ENCODE measurements at regions not wholly inside any gene's neighbourhood (a gene's known extent, or its start where the extent isn't known, plus 50 kb on each side); places are given as distances from the start of the nearest gene placed in this dataset.
"Not testable (repeated sequence)": the region's sequence is repeated elsewhere in the genome, so short reads cannot be mapped to it uniquely, and the experiment has no call there.

DNA sequence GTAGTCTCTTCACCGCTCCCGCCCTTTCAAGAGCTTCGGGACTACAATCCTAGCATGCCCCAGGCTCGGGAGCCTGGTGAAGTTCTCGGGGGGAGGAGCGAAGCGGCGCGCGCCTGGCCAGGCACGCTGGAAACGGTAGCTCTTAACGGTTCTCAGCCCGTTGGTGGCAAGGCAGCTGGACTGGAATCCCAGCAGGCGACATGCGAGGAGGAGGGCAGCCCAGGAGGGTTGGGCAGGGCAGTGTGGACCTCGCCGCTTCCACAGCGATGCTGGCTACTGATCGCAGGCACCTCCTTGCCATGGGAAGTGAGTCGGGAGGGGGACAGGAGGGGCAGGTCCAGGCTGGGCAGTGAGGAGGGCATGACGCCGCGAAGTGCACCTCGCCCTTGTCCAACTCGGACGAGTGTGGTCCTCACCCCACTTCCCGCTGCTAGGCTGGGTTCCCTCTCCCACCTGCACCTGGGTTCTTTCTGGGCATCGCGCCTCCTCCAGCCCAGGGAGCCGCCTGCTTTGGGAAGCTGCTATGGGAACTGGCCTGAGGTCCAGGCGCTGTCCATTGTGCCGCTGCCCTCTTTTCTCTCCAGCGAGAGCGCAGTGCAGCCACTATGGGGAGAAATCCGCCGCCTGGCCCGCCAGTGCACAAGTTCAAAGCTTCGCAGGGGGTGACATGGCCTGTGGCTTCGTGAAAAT, 367.8 kb upstream of the NUPR2 start:
- no peaks in the 10 kb centered on the region for H3K27me3 Mint-ChIP-seq (ENCODE audit: low read depth)
- no peak overlapping the region for H3K4me3 Mint-ChIP-seq
- H3K27ac Mint-ChIP-seq: no peak overlapping the region
- H3K4me1 Mint-ChIP-seq (ENCODE audit: low read depth): no peaks in the 10 kb centered on the region
- H3K9me3 Mint-ChIP-seq: peaks cover 60% of the 10 kb centered on the region
- H3K36me3 Mint-ChIP-seq (ENCODE audit: low read depth): peaks cover 9% of the 10 kb centered on the region

DNA sequence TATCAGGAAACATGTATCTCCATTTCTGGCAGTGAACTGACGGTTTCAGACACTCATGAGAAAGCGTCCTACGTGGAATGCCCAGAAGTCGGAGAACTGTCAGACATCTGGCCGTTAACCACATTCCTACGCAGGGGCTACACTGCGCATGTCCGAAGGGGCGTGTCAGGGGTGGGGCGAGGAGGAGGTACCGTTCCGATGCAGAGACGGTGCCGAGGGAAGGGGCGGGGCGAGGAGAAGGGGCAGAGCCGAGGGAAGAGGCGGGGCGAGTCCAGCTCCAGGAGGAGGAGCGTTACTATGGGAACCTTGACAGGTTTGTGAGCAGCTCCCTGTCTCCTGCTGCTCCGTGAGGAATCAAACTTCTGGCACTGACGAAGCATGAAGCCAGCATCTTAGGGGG, 366.9 kb upstream of the NUPR2 start:
- no peaks in the 10 kb centered on the region for H3K4me1 Mint-ChIP-seq (ENCODE audit: low read depth)
- H3K27me3 Mint-ChIP-seq (ENCODE audit: low read depth): no peaks in the 10 kb centered on the region
- peaks cover 9% of the 10 kb centered on the region for H3K36me3 Mint-ChIP-seq (ENCODE audit: low read depth)
- no peak overlapping the region for H3K4me3 Mint-ChIP-seq
- H3K9me3 Mint-ChIP-seq: peaks cover 59% of the 10 kb centered on the region
- H3K27ac Mint-ChIP-seq: no peak overlapping the region

DNA sequence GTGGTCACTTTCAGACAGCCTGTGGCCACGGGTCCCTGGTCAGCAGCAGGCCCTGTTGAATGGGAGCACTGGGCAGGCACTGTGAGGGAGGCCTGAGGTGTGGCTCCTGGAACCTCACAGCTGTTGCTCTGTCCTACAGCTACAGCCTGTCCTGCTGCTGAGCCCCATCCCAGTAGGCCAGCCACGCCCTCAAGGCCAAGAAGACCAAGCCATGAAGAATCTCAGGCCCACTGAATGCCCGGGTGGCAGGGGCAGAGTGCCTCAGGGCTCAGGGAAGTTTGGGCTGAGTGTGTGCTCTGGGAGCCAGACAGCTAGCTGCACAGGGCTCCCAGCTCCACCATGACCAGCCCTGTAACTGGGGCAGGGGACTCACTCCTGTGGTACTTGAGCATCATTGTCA, 363.5 kb upstream of the NUPR2 start:
- Mint-ChIP-seq H3K4me1 (ENCODE audit: low read depth) (no peaks in the 10 kb centered on the region), H3K9me3 (peaks cover 65% of the 10 kb centered on the region), H3K36me3 (ENCODE audit: low read depth) (peaks cover 5% of the 10 kb centered on the region), H3K4me3 (no peak overlapping the region), H3K27ac (no peak overlapping the region), H3K27me3 (ENCODE audit: low read depth) (no peaks in the 10 kb centered on the region)

DNA sequence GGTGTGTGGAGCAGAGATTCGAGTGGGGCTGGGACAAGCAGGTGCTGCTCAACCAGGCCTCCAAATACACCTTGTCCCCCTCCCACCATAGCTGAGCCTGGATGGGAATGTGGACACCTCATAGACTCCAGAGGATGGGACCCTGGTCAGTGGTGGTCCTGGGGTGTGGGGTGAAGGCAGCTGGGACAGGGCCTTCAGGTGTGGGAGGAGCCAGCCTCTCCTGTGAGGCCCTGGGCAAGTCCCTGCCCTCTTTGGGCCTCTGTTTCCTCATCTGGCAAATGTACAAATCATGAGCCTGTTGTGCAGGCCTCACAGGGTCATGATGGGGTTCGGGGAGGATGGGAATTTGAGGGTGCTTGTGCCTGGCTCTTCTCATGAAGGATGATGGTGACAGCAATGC, 362.9 kb upstream of the NUPR2 start:
- Mint-ChIP-seq H3K4me3 (no peak overlapping the region), H3K4me1 (ENCODE audit: low read depth) (no peaks in the 10 kb centered on the region), H3K27me3 (ENCODE audit: low read depth) (no peaks in the 10 kb centered on the region), H3K27ac (no peak overlapping the region), H3K36me3 (ENCODE audit: low read depth) (peaks cover 5% of the 10 kb centered on the region), H3K9me3 (peaks cover 67% of the 10 kb centered on the region)

DNA sequence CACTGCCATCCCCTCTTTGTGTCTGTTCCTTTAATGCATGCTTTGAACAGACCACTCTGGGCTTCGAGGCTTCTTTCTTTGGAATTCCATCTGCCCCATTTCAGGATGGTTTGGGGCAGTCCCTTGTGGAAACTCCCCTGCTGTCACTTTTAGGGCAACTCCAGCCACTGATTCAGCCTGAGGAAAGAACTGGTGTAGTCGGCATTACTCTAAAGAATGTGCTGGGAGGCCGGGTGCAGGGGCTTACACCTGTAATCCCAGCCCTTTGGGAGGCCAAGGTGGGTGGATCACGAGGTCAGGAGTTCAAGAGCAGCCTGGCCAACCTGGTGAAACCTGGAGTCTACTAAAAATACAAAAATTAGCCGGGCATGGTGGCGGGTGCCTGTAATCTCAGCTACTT, 358.1 kb upstream of the NUPR2 start:
- H3K27ac Mint-ChIP-seq: no peak overlapping the region
- no peaks in the 10 kb centered on the region for H3K36me3 Mint-ChIP-seq (ENCODE audit: low read depth)
- peaks cover 67% of the 10 kb centered on the region for H3K9me3 Mint-ChIP-seq
- H3K4me1 Mint-ChIP-seq (ENCODE audit: low read depth): no peaks in the 10 kb centered on the region
- no peaks in the 10 kb centered on the region for H3K27me3 Mint-ChIP-seq (ENCODE audit: low read depth)
- no peak overlapping the region for H3K4me3 Mint-ChIP-seq

DNA sequence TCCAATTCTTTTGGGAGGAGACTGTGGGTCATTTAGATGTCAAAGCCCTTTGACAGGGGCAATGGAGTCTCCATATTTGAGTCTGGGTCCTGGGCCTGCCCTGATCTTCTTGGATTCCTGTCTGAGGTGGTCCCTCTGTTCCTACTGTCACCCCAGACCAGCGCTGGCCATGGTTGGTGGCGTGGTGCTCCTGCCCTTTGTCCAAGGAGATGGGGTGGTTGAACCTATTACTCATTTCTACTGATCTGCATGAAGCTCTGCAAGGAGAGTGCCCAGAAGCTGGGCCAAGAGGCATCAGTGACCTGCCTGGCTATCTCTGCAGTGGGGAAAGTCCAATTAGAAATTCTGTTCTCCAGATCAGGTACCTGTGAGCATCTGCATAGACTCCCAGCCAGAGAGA, 355.6 kb upstream of the NUPR2 start:
- Mint-ChIP-seq H3K27ac (no peak overlapping the region), H3K36me3 (ENCODE audit: low read depth) (no peaks in the 10 kb centered on the region), H3K4me1 (ENCODE audit: low read depth) (no peaks in the 10 kb centered on the region), H3K27me3 (ENCODE audit: low read depth) (no peaks in the 10 kb centered on the region), H3K4me3 (no peak overlapping the region), H3K9me3 (peaks cover 57% of the 10 kb centered on the region)

DNA sequence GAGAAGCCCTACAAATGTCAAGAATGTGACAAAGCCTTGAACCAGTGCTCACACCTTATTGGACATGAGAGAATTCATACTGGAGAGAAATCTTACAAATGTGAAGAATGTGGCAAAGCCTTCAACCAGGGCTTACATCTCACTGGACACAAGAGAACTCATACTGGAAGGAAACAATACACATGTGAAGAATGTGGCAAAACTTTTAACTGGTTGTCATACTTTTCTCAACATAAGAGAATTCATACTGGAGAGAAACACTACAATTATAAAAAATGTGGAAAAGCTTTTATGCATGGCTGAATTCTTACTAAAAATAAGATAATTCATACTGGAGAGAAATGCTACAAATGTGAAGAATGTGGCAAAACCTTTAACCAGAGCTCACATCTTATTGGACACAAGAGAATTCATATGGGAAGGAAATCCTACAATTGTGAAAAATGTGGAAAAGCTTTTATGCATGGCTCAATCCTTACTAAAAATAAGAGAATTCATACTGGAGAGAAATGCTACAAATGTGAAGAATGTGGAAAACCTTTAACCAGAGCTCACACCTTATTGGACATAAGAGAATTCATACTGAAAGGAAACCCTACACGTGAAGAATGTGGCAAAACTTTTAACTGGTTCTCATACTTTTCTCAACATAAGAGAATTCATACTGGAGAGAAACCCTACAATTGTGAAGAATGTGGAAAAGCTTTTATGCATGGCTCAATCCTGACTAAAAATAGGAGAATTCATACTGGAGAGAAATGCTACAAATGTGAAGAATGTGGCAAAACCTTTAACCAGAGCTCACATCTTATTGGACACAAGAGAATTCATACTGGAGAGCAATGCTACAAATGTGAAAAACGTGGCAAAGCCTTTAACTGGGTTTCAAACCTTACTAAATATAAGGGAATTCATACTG, 350.6 kb upstream of the NUPR2 start:
- H3K36me3 Mint-ChIP-seq (ENCODE audit: low read depth): not testable (repeated sequence)

DNA sequence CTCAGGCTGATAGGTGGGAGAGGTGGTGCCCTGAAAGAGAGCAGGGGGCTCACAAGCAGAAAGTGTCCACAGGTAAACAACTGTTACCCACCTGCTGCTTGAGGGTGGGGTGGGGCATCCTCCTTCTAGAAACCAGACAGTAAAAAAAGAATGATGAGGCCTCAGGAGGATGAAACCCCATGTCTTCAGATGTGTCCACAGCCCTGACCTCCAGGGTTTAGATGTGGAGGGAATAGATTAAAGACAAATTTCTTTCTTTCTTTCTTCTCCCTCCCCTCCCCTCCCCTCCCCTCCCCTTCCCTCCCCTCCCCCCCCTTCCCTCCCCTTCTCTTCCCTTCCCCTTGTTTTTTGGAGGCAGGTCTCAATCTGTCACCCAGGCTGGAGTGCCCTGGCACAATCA, 333.5 kb upstream of the NUPR2 start:
- Mint-ChIP-seq H3K27me3 (ENCODE audit: low read depth) (no peaks in the 10 kb centered on the region), H3K4me3 (no peak overlapping the region), H3K27ac (no peak overlapping the region), H3K4me1 (ENCODE audit: low read depth) (no peaks in the 10 kb centered on the region), H3K9me3 (peaks cover 45% of the 10 kb centered on the region), H3K36me3 (ENCODE audit: low read depth) (peaks cover 3% of the 10 kb centered on the region)

More for the DNA sequence above, 350.6 kb upstream of the NUPR2 start:
- H3K9me3 Mint-ChIP-seq: peaks cover 68% of the 10 kb centered on the region
- not testable (repeated sequence) for H3K4me3 Mint-ChIP-seq; H3K27me3 Mint-ChIP-seq (ENCODE audit: low read depth); H3K4me1 Mint-ChIP-seq (ENCODE audit: low read depth); H3K27ac Mint-ChIP-seq

DNA sequence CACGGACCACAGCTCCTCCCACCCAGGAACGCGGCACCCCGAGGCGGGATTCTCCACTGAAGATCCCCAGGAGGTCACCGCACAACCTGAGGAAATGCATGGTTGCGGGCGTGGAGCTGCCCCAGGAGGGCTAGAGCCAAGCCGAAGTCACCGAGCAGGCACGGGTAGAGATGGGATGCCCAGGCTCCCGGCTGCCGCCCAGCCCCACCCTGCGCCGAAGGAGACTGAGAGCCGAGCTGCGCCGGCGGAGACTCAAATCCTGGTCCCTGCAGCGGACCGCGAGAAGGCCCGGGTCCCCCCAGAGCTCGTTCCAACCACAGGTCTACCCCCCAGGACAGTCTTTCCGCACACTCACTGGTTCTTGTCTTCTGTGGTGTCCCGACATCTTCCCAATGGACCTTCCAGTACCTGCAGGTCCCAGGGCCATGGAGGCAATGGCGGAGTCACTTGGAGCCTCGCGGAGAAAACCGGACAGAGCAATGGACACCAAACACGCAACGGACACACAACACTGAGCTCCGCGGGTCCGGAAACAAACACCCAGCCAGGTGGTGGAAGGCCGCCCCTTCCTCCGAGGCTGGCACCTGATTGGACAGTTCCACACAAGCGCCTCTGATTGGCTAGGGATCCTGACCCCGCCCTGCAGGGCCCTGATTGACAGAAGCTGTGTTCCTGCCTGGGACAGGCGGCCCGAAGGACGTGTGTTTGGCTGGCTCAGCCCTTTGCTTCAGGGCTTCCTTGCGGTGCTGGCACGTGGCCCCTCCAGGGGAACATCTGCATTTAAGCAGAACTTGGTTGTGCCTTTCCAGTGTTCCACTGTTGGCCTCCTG, 331.9 kb upstream of the NUPR2 start:
- H3K27ac Mint-ChIP-seq: no peak overlapping the region
- no peak overlapping the region for H3K4me3 Mint-ChIP-seq
- H3K36me3 Mint-ChIP-seq (ENCODE audit: low read depth): peaks cover 3% of the 10 kb centered on the region
- no peaks in the 10 kb centered on the region for H3K27me3 Mint-ChIP-seq (ENCODE audit: low read depth)
- H3K9me3 Mint-ChIP-seq: peaks cover 43% of the 10 kb centered on the region
- no peaks in the 10 kb centered on the region for H3K4me1 Mint-ChIP-seq (ENCODE audit: low read depth)

DNA sequence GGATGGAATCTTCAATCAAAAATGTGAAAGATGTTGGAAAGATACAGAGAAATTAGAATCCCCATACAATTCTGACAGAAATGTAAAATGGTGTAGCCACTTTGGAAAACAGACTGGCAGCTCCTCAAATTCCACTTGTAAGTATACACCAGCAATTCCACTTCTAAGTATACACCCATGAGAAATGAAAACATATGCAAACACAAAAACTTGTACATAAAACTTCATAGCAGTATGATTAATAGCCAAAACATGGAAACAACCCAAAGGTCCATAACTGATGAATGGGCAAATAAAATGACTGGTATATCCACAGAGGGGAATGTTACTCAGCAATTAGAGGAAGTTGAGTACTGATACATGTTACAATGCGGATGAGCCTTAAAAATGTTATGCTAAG, 304.3 kb upstream of the NUPR2 start:
- not testable (repeated sequence) for H3K27me3 Mint-ChIP-seq (ENCODE audit: low read depth); H3K36me3 Mint-ChIP-seq (ENCODE audit: low read depth); H3K27ac Mint-ChIP-seq; H3K4me3 Mint-ChIP-seq; H3K4me1 Mint-ChIP-seq (ENCODE audit: low read depth)
- H3K9me3 Mint-ChIP-seq: peaks cover 32% of the 10 kb centered on the region

DNA sequence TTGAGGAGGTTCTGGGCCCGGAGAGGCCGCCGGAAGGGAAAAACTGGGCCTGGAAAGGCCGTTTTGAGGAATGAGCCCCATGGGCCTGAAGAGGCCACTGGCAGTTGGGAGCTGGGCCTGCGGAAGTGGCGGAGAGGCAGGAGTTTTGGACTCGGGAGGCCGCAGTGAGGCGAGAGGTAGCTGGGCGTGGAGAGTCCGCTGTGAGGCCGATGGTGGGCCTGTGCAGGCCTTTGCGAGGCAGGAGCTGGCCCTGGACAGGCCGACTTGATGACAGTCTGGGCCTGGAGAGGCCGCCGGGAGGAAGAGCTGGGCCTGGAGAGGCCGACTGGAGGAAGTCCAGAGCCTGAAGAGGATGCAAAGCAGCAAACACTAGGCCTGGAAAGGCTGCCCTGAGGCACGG, 259.0 kb upstream of the NUPR2 start:
- Mint-ChIP-seq H3K4me3 (no peak overlapping the region), H3K36me3 (ENCODE audit: low read depth) (no peaks in the 10 kb centered on the region), H3K27ac (no peak overlapping the region), H3K4me1 (ENCODE audit: low read depth) (no peaks in the 10 kb centered on the region), H3K9me3 (peaks cover 2% of the 10 kb centered on the region), H3K27me3 (ENCODE audit: low read depth) (no peaks in the 10 kb centered on the region)

DNA sequence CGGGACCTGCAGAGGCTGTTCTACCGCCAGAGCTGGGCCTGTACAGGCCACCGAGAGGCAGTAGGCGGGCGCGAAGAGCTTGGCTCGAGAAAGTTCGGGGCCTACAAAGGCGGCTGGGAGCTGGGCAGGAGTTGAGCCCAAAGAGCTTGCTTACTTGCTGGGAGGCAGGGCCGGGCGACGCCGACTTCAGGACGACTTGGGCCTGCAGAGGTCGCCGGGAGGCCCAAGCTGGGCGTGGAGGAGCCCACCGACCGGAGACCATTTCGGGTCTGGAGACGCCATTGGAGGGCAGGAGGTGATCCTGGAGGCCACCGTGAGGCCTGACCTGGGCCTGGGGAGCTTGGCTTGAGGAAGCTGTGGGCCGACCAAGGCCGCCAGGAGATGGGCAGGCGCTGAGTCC, 258.4 kb upstream of the NUPR2 start:
- not testable (repeated sequence) for H3K4me3 Mint-ChIP-seq; H3K27ac Mint-ChIP-seq; H3K9me3 Mint-ChIP-seq; H3K36me3 Mint-ChIP-seq (ENCODE audit: low read depth); H3K27me3 Mint-ChIP-seq (ENCODE audit: low read depth); H3K4me1 Mint-ChIP-seq (ENCODE audit: low read depth)

DNA sequence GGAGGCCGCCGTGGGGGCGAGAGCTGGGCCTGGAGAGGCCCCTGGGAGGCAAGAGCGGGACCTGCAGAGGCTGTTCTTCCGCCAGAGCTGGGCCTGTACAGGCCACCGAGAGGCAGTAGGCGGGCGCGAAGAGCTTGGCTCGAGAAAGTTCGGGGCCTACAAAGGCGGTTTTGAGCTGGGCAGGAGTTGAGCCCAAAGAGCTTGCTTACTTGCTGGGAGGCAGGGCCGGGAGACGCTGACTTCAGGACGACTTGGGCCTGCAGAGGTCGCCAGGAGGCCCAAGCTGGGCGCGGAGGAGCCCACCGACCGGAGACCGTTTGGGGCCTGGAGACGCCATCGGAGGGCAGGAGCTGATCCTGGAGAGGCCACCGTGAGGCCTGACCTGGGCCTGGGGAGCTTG, 257.1 kb upstream of the NUPR2 start:
- H3K9me3 Mint-ChIP-seq; H3K4me3 Mint-ChIP-seq; H3K4me1 Mint-ChIP-seq (ENCODE audit: low read depth); H3K36me3 Mint-ChIP-seq (ENCODE audit: low read depth); H3K27me3 Mint-ChIP-seq (ENCODE audit: low read depth); H3K27ac Mint-ChIP-seq: not testable (repeated sequence)

DNA sequence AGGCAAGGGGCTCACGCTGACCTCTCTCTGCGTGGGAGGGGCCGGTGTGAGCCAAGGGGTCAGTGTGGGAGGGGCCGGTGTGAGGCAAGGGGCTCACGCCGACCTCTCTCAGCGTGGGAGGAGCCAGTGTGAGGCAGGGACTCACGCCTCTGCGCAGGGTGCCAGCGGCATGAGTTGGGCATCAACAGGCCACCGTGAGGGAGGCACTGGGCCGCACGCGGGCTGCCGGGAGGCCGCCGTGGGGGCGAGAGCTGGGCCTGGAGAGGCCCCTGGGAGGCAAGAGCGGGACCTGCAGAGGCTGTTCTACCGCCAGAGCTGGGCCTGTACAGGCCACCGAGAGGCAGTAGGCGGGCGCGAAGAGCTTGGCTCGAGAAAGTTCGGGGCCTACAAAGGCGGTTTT, 255.6 kb upstream of the NUPR2 start:
- not testable (repeated sequence) for H3K27ac Mint-ChIP-seq; H3K36me3 Mint-ChIP-seq (ENCODE audit: low read depth); H3K4me1 Mint-ChIP-seq (ENCODE audit: low read depth)

More for the DNA sequence above, 255.6 kb upstream of the NUPR2 start:
- H3K27me3 Mint-ChIP-seq (ENCODE audit: low read depth); H3K9me3 Mint-ChIP-seq; H3K4me3 Mint-ChIP-seq: not testable (repeated sequence)
